ENCODE measurements at regions not wholly inside any gene's neighbourhood (a gene's known extent, or its start where the extent isn't known, plus 50 kb on each side); places are given as distances from the start of the nearest gene placed in this dataset.

- no peaks in the 10 kb centered on the region for H4K20me1 ChIP-seq (ENCODE audit: insufficient read depth, low read length)
- H2BK15ac ChIP-seq (ENCODE audit: low read depth, low read length): 0 out of 3 replicates have a peak overlapping the region, but pooled peaks have one; percentile 43
- peak overlapping the region; percentile 15 for H2BK5ac ChIP-seq (ENCODE audit: low read depth, low read length, poor library complexity, severe bottlenecking)
- peaks cover 20% of the 10 kb centered on the region for H3K4me1 ChIP-seq (ENCODE audit: control insufficient read depth, insufficient read depth, low read length)
- H3K56ac ChIP-seq (ENCODE audit: extremely low read depth, insufficient read depth, low read length): peak overlapping the region; percentile 73; the same call in 1 of the 2 replicates
- H3K36me3 ChIP-seq (ENCODE audit: control insufficient read depth, insufficient read depth, low read length): no peaks in the 10 kb centered on the region; the same call in 1 of the 2 replicates
- H3K23ac ChIP-seq (ENCODE audit: low read depth, low read length): peak overlapping the region; percentile 96
- BruUV-seq (replicated peaks): no TSS peak
- POLR2A ChIA-PET (ENCODE audit: unreplicated experiment): no interaction called here
- no peak for TF ChIP-seq SMC3 (IDR thresholded peaks at IDR 0.05; ENCODE audit: low read depth, low read length)
- CTCF ChIA-PET: interaction anchor here (0.6 kb wide), 1 partner anchor 29 kb away, joined by 5 read pairs; no protein-coding TSS in a partner anchor
- H2AK5ac ChIP-seq (ENCODE audit: low read depth, low read length): peak overlapping the region; percentile 92; the same call in 1 of the 2 replicates
- intact Hi-C loops (cut with micrococcal nuclease) (no loop called here), dilution Hi-C loops (cut with HindIII; ENCODE audit: low sequenced_read_pairs, unreplicated experiment) (no loop called here), in situ Hi-C loops (cut with MboI; ENCODE audit: low sequenced_read_pairs) (no loop called here)
- peak overlapping the region; percentile 97 for H3K4me2 ChIP-seq (ENCODE audit: low read depth, low read length)
- no peak overlapping the region for H2BK20ac ChIP-seq (ENCODE audit: low read depth, low read length)
- H4K8ac ChIP-seq (ENCODE audit: low read depth in 2 of 2, low read length in 2 of 2): peak overlapping the region; percentile 98
- no peaks in the 10 kb centered on the region for H3K9me3 ChIP-seq (ENCODE audit: control insufficient read depth, insufficient read depth, low read length)
- no peak for DNase-seq
- peak overlapping the region; percentile 98 for H4K5ac ChIP-seq (ENCODE audit: low read depth, low read length)
- H2BK120ac ChIP-seq (ENCODE audit: low read depth, low read length): peak overlapping the region; percentile 90
- ATAC-seq (ENCODE audit: low read depth): peak; percentile 66
- H4K91ac ChIP-seq (ENCODE audit: insufficient read depth, low read depth, low read length): peak overlapping the region; percentile 91
- H3K27me3 ChIP-seq (ENCODE audit: control insufficient read depth, insufficient read depth, low read length): no peaks in the 10 kb centered on the region
- peaks cover 22 to 42% of the 10 kb centered on the region in 2 experiments for H3K79me1 ChIP-seq (ENCODE audit: low read depth in 1 of 2, low read length in 2 of 2)
- H3K4me3 ChIP-seq (ENCODE audit: insufficient read depth, low read depth, low read length): peak overlapping the region; percentile 53
- 51% methylated on average over 8 of the region's 28 CpGs; no CpG with 5 or more reads in 1 of the 2 experiments for WGBS, 2 experiments (ENCODE audit: extremely low coverage in 2 of 2, insufficient read length in 1 of 2)
- peak overlapping the region; percentile 99 for H3K14ac ChIP-seq (replicated peaks; ENCODE audit: low read depth, low read length)
- H2AK9ac ChIP-seq (replicated peaks; ENCODE audit: low read depth, low read length, poor library complexity): peak overlapping the region; percentile 99
- peak overlapping the region; percentile 95 for H2AFZ ChIP-seq (replicated peaks; ENCODE audit: low read length, poor library complexity)
- H3K18ac ChIP-seq (ENCODE audit: low read depth, low read length): peak overlapping the region; percentile 70; the same call in 1 of the 2 replicates
- H3K27ac ChIP-seq (ENCODE audit: insufficient read depth, low read length): peak overlapping the region; percentile 70
- peak overlapping the region; percentile 85 for H3K9ac ChIP-seq (ENCODE audit: low read depth, low read length)
- peak overlapping the region; percentile 98 for H3K4ac ChIP-seq (ENCODE audit: low read depth, low read length)
- H3K9me1 ChIP-seq (ENCODE audit: insufficient read depth, low read length): peaks cover 6% of the 10 kb centered on the region; the same call in 1 of the 2 replicates
These were observed 67.1 kb upstream of the WNT7B start for GRCh38 chr22:46043816-46044620.

Measured in IMR-90 (cell line).